PC-9 (cell line): ENCODE measurements at regions not wholly inside any gene's neighbourhood (a gene's known extent, or its start where the extent isn't known, plus 50 kb on each side); places are given as distances from the start of the nearest gene placed in this dataset.

Source experiments
- BruUV-seq: library from RNA; stranded (reverse); fragments of 400-500 nt; replicated peaks from 2 replicates; lab custom pipeline; 2021; lab: Mats Ljungman, UMichigan
- CTCF ChIA-PET: fragments of 300-600 bp; sonication (Branson Sonifier 250); formaldehyde crosslinking; loops from one replicate; lab custom pipeline; 2022; ENCODE audit warnings: antibody characterized with exemption; lab: Charles Lee
- POLR2A ChIA-PET: fragments of 300-600 bp; sonication (Branson Sonifier 250); formaldehyde crosslinking; loops from one replicate; lab custom pipeline; 2022; ENCODE audit warnings: antibody characterized with exemption; ENCODE audit not compliant: unreplicated experiment; lab: Charles Lee
- DNase-seq, 2 experiments: peaks; one replicate each; pipeline versions ENCODE4 v3.0.0 to v3.0.0-alpha.2; 2015 to 2022; ENCODE audit warnings: mixed read lengths in 1 of 2
- H2AFZ ChIP-seq: fragments of 200-600 bp; sonication (generic); 2 replicates; pipeline ENCODE4 v1.8.1; 2017; ENCODE audit warnings: antibody characterized with exemption
- H3F3A ChIP-seq: fragments of 200-600 bp; sonication (generic); 2 replicates; pipeline ENCODE4 v1.8.1; 2017; ENCODE audit warnings: antibody characterized with exemption, mild to moderate bottlenecking, low read depth; ENCODE audit not compliant: insufficient read depth
- H3K27ac ChIP-seq: fragments of 200-600 bp; sonication (generic); 2 replicates; pipeline ENCODE4 v1.6.1; 2016; ENCODE audit warnings: mixed run types
- H3K27me3 ChIP-seq: fragments of 200-600 bp; sonication (generic); 2 replicates; pipeline ENCODE4 v1.6.1; 2016; ENCODE audit warnings: low read depth, mixed run types; ENCODE audit not compliant: insufficient read depth
- H3K36me3 ChIP-seq: fragments of 200-600 bp; sonication (generic); 2 replicates; pipeline ENCODE4 v1.6.1; 2016; ENCODE audit warnings: low read depth, mixed run types
- H3K4me1 ChIP-seq: fragments of 200-600 bp; sonication (generic); replicated peaks from 2 replicates; pipeline ENCODE4 v1.6.1; 2016; ENCODE audit warnings: mixed run types; ENCODE audit not compliant: insufficient read depth
- H3K4me2 ChIP-seq: fragments of 200-600 bp; sonication (generic); 2 replicates; pipeline ENCODE4 v1.6.1; 2017; ENCODE audit warnings: mixed run types
- H3K4me3 ChIP-seq: fragments of 200-600 bp; sonication (generic); 2 replicates; pipeline ENCODE4 v1.6.1; 2016; ENCODE audit warnings: mixed run types
- H3K79me2 ChIP-seq: fragments of 200-600 bp; sonication (generic); 2 replicates; pipeline ENCODE4 v1.6.1; 2017; ENCODE audit warnings: low read depth, mixed run types
- H3K9me2 ChIP-seq: fragments of 200-600 bp; sonication (generic); 2 replicates; pipeline ENCODE4 v1.8.1; 2017; ENCODE audit warnings: mild to moderate bottlenecking; ENCODE audit not compliant: insufficient read depth
- H3K9me3 ChIP-seq: fragments of 200-600 bp; sonication (generic); 2 replicates; pipeline ENCODE4 v1.8.1; 2016; ENCODE audit warnings: low read depth; ENCODE audit not compliant: insufficient read depth
- H4K20me1 ChIP-seq: fragments of 200-600 bp; sonication (generic); 2 replicates; pipeline ENCODE4 v1.8.1; 2017; ENCODE audit not compliant: insufficient read depth
- EZH2 ChIP-seq: fragments of 200-600 bp; sonication (generic); IDR thresholded peaks from 2 replicates; pipeline ENCODE4 v1.8.0; 2017; ENCODE audit warnings: antibody characterized with exemption, low read depth
- intact Hi-C: fragments of 100-400 bp; cut with micrococcal nuclease; formaldehyde crosslinking; loops from one replicate; pipeline ENCODE4 v1.10.0; 2022; ENCODE audit not compliant: unreplicated experiment
- TF ChIP-seq, protein P1 (sequence below): fragments of 200-600 bp; sonication (generic); conservative IDR thresholded peaks from 2 replicates; pipeline ENCODE4 v1.6.1; 2017; ENCODE audit warnings: mixed run types, antibody characterized with exemption, mild to moderate bottlenecking, moderate library complexity

DNA sequence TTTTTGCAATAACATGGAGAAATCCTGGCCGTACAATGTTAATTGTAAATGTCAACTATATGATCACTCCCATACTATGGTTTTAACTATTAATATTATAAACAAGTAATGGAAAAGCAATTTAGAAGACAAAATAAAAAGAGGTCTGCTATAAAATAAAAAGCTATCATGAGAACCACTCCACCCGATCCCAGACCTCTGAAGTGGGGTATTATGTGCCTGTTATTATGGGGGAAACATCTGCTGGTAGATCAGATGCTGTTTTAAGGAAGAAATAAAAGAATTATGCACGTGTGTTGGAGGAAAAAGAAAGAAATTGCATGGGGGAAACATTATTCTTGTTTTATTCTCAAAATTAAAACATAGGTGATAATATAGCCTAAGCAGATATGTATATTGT is 615.7 kb upstream of the ARID1B start:
- Histone ChIP-seq H3K9me2 (no peaks in the 10 kb centered on the region), H4K20me1 (no peaks in the 10 kb centered on the region), H3F3A (no peaks in the 10 kb centered on the region), H3K79me2 (no peaks in the 10 kb centered on the region), H3K4me3 (no peak overlapping the region), H2AFZ (no peak overlapping the region), H3K27me3 (no peaks in the 10 kb centered on the region), H3K4me1 (no peaks in the 10 kb centered on the region), H3K4me2 (no peak overlapping the region), H3K9me3 (no peaks in the 10 kb centered on the region), H3K36me3 (no peaks in the 10 kb centered on the region), H3K27ac (no peak overlapping the region)
- intact Hi-C loops = no loop called here
- POLR2A ChIA-PET = no interaction called here
- DNase-seq = no peak
- TF ChIP-seq EZH2 = no peak
- TF ChIP-seq, protein P1, sequence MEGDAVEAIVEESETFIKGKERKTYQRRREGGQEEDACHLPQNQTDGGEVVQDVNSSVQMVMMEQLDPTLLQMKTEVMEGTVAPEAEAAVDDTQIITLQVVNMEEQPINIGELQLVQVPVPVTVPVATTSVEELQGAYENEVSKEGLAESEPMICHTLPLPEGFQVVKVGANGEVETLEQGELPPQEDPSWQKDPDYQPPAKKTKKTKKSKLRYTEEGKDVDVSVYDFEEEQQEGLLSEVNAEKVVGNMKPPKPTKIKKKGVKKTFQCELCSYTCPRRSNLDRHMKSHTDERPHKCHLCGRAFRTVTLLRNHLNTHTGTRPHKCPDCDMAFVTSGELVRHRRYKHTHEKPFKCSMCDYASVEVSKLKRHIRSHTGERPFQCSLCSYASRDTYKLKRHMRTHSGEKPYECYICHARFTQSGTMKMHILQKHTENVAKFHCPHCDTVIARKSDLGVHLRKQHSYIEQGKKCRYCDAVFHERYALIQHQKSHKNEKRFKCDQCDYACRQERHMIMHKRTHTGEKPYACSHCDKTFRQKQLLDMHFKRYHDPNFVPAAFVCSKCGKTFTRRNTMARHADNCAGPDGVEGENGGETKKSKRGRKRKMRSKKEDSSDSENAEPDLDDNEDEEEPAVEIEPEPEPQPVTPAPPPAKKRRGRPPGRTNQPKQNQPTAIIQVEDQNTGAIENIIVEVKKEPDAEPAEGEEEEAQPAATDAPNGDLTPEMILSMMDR = no peak
- BruUV-seq = no TSS peak
- CTCF ChIA-PET = no interaction called here

DNA sequence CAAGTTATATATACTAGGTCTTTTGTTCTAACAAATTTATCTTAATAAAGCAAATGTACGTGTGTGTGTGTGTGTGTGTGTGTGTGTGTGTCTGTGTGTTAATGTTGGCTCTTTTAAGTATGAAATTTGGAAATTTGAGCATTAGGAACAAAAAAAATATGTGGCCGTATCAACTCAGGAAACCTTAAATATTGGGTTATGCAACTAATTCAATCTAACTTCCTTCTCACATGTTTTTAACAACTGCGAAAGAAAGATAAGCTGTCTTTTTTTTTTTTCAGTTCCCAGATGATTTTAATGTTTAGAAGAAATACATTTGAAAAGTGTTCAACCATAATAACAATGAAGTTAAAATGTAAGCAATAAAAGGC is 616.4 kb upstream of the ARID1B start:
- ChIA-PET CTCF (no interaction called here), POLR2A (no interaction called here)
- BruUV-seq = no TSS peak
- Histone ChIP-seq H3K27me3 (no peaks in the 10 kb centered on the region), H3K4me2 (no peak overlapping the region), H3K9me2 (no peaks in the 10 kb centered on the region), H3K36me3 (no peaks in the 10 kb centered on the region), H3K27ac (no peak overlapping the region), H4K20me1 (no peaks in the 10 kb centered on the region), H3K4me3 (no peak overlapping the region), H3K79me2 (no peaks in the 10 kb centered on the region), H3F3A (no peaks in the 10 kb centered on the region), H3K9me3 (no peaks in the 10 kb centered on the region), H3K4me1 (no peaks in the 10 kb centered on the region), H2AFZ (no peak overlapping the region)
- intact Hi-C loops = no loop called here
- DNase-seq = no peak
- TF ChIP-seq, protein P1 = no peak

DNA sequence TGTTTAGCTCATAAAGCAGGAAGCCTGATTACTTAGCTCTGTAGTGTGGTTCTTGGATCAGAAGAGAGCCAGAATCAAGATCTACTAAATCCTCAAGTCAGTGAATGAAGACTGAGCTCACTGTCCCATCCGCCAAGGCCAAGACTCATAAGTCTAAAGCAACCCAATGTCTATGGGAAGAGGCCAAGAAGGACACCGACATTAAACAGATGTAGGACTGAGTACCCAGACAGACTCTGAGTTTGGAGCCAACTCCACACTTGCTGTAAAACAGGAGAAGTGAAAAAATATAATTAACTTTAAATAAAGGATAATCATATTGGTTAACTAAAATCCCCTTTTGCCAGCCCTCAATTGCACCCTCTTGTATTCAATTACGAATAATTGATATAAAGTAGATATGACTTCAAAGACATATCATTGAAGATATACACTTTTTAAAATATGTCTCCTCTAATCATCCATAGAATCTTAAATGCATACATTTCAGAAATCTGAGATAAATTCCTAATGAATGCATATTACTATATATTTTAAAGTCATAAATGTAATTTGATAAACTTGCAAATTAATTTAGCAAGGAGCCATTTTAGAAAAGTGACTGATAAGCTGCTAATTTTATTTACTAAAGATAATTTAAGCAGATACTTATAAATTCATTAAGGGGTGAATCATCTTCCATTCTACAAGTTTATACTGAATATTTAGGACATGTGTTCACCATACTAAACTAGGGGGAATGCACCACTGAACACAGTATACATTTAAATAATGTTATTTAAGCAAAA is 617.0 kb upstream of the ARID1B start:
- intact Hi-C loops = no loop called here
- no TSS peak for BruUV-seq

More for the DNA sequence above, 617.0 kb upstream of the ARID1B start:
- CTCF ChIA-PET = no interaction called here
- no peak overlapping the region for H3K4me3 ChIP-seq
- no peaks in the 10 kb centered on the region for H3K9me2 ChIP-seq
- H3K27me3 ChIP-seq = no peaks in the 10 kb centered on the region
- no peak for DNase-seq
- H3K36me3 ChIP-seq = no peaks in the 10 kb centered on the region
- no peaks in the 10 kb centered on the region for H3K9me3 ChIP-seq
- H4K20me1 ChIP-seq = no peaks in the 10 kb centered on the region
- no peak overlapping the region for H3K27ac ChIP-seq
- H3K4me1 ChIP-seq = no peaks in the 10 kb centered on the region
- H3K4me2 ChIP-seq = no peak overlapping the region
- no peak overlapping the region for H2AFZ ChIP-seq
- H3F3A ChIP-seq = no peaks in the 10 kb centered on the region
- TF ChIP-seq, protein P1 = no peak
- TF ChIP-seq EZH2 = no peak
- POLR2A ChIA-PET = no interaction called here
- H3K79me2 ChIP-seq = no peaks in the 10 kb centered on the region
